GM12878 (cell line): ENCODE measurements at regions not wholly inside any gene's neighbourhood (a gene's known extent, or its start where the extent isn't known, plus 50 kb on each side); places are given as distances from the start of the nearest gene placed in this dataset.

ENCODE experiments used
- CHD2 ChIP-seq: IDR thresholded peaks from 2 replicates; pipeline ENCODE4 v1.6.1; 2011; ENCODE audit warnings: low read depth, low read length, improper control_type of control experiment, borderline replicate concordance
- DPF2 ChIP-seq: fragments of 450-650 bp; IDR thresholded peaks from 2 replicates; pipeline ENCODE4 v1.6.1; 2017; ENCODE audit warnings: mild to moderate bottlenecking
- EP300 ChIP-seq, 2 experiments: fragments of 150-350 bp in 1 of 2; IDR thresholded peaks; 2 replicates each; pipeline ENCODE4 v1.6.1; 2011 to 2012; ENCODE audit warnings: low read depth in 2 of 2, low read length in 2 of 2, borderline replicate concordance in 1 of 2, improper control_type of control experiment in 1 of 2, inconsistent platforms in 1 of 2; ENCODE audit not compliant: control insufficient read depth in 1 of 2
- ETV6 ChIP-seq, 2 experiments: fragments of 450-650 bp in 1 of 2; IDR thresholded peaks in 1 of 2; conservative IDR thresholded peaks in 1 of 2; 2 replicates each; pipeline ENCODE4 v1.6.1; 2014; ENCODE audit warnings: antibody characterized with exemption in 1 of 2, borderline replicate concordance in 1 of 2, low read depth in 1 of 2, mild to moderate bottlenecking in 1 of 2, moderate library complexity in 1 of 2
- EZH2 ChIP-seq: IDR thresholded peaks from 2 replicates; pipeline ENCODE4 v1.6.1; 2012; ENCODE audit warnings: low read depth, mild to moderate bottlenecking, control low read depth, inconsistent platforms, low read length, borderline replicate concordance; ENCODE audit not compliant: control insufficient read depth
- GABPA ChIP-seq: IDR thresholded peaks from 2 replicates; pipeline ENCODE4 v1.6.1; 2014; ENCODE audit warnings: antibody characterized with exemption, low read depth, mild to moderate bottlenecking, inconsistent platforms
- MEF2A ChIP-seq: IDR thresholded peaks from 2 replicates; pipeline ENCODE4 v1.6.1; 2011; ENCODE audit warnings: low read depth, mild to moderate bottlenecking, low read length, moderate library complexity; ENCODE audit not compliant: insufficient read depth
- MEF2B ChIP-seq: fragments of 450-650 bp; IDR thresholded peaks from 2 replicates; pipeline ENCODE4 v1.6.1; 2018; ENCODE audit warnings: mild to moderate bottlenecking, moderate library complexity; ENCODE audit not compliant: partially characterized antibody, poor library complexity, severe bottlenecking
- MYC ChIP-seq: IDR thresholded peaks from 2 replicates; pipeline ENCODE4 v1.6.1; 2011; ENCODE audit warnings: mild to moderate bottlenecking, low read length, moderate library complexity, inconsistent platforms; ENCODE audit not compliant: insufficient read depth, insufficient replicate concordance, insufficient read length, severe bottlenecking
- NFXL1 ChIP-seq: fragments of 450-650 bp; IDR thresholded peaks from 2 replicates; pipeline ENCODE4 v1.6.1; 2017; ENCODE audit warnings: antibody characterized with exemption, mild to moderate bottlenecking, borderline replicate concordance
- NFYA ChIP-seq: IDR thresholded peaks from 2 replicates; pipeline ENCODE4 v1.6.1; 2011; ENCODE audit warnings: low read depth, mild to moderate bottlenecking, low read length, improper control_type of control experiment, borderline replicate concordance
- NR2C1 ChIP-seq: fragments of 450-650 bp; IDR thresholded peaks from 2 replicates; pipeline ENCODE4 v1.6.1; 2017; ENCODE audit warnings: antibody characterized with exemption, mild to moderate bottlenecking, moderate library complexity
- POLR2AphosphoS5 ChIP-seq: IDR thresholded peaks from 2 replicates; pipeline ENCODE4 v1.6.1; 2011; ENCODE audit warnings: mild to moderate bottlenecking, low read length, inconsistent platforms
- REST ChIP-seq: IDR thresholded peaks from 2 replicates; pipeline ENCODE4 v1.6.1; 2012; ENCODE audit warnings: mild to moderate bottlenecking, low read depth, low read length
- SKIL ChIP-seq: fragments of 450-650 bp; IDR thresholded peaks from 2 replicates; pipeline ENCODE4 v1.6.1; 2017; ENCODE audit warnings: mild to moderate bottlenecking, low read depth, inconsistent platforms; ENCODE audit not compliant: poor library complexity, severe bottlenecking
- SP1 ChIP-seq: IDR thresholded peaks from one replicate; pipeline ENCODE4 v1.6.1; 2011; ENCODE audit warnings: low read depth, low read length
- SREBF1 ChIP-seq: IDR thresholded peaks from 2 replicates; pipeline ENCODE4 v1.6.1; 2012; ENCODE audit warnings: mild to moderate bottlenecking, low read length
- SREBF2 ChIP-seq: IDR thresholded peaks from 2 replicates; pipeline ENCODE4 v1.6.1; 2012; ENCODE audit warnings: mild to moderate bottlenecking, low read length
- TAF1 ChIP-seq: IDR thresholded peaks from 2 replicates; pipeline ENCODE4 v1.6.1; 2011; ENCODE audit warnings: mild to moderate bottlenecking, low read depth, low read length, borderline replicate concordance
- TARDBP ChIP-seq: IDR thresholded peaks from 2 replicates; pipeline ENCODE4 v1.6.1; 2016; ENCODE audit warnings: borderline replicate concordance
- USF1 ChIP-seq: IDR thresholded peaks from 2 replicates; pipeline ENCODE4 v1.6.1; 2011; ENCODE audit warnings: borderline replicate concordance, low read depth, mild to moderate bottlenecking, moderate library complexity, mixed read lengths, low read length; ENCODE audit not compliant: insufficient read depth; ENCODE audit errors: extremely low read length
- USF2 ChIP-seq: IDR thresholded peaks from 2 replicates; pipeline ENCODE4 v1.6.1; 2011; ENCODE audit warnings: low read depth, low read length, improper control_type of control experiment, borderline replicate concordance
- WRNIP1 ChIP-seq: IDR thresholded peaks from 2 replicates; pipeline ENCODE4 v1.6.1; 2011; ENCODE audit warnings: low read depth, low read length, improper control_type of control experiment, borderline replicate concordance

- TF ChIP-seq SKIL (peak; percentile 82), POLR2AphosphoS5 (no peak), USF2 (no peak), EZH2 (no peak), SP1 (no peak), NR2C1 (no peak), SREBF2 (no peak), MYC (no peak), WRNIP1 (no peak), GABPA (no peak), DPF2 (peak; percentile 94), NFYA (no peak), MEF2A (peak; percentile 71; the same call in 1 of the 2 replicates), TAF1 (no peak), EP300 (IDR thresholded peaks at IDR 0.05; ENCODE audit: borderline replicate concordance in 1 of 2, control insufficient read depth in 1 of 2, low read depth in 2 of 2, low read length in 2 of 2) (peak; percentile 82 to 92; a peak in 3 of 4 replicates), REST (no peak), SREBF1 (no peak), NFXL1 (no peak), CHD2 (0 out of 2 replicates have a peak, but pooled peaks have one; percentile 22), ETV6 (conservative IDR thresholded peaks at IDR 0.05 in 1 of 2, IDR thresholded peaks at IDR 0.05 in 1 of 2; ENCODE audit: borderline replicate concordance in 1 of 2, low read depth in 1 of 2) (peak in 1 of 2 experiments; percentile 77; a peak in 1 of 4 replicates), USF1 (no peak), MEF2B (peak; percentile 59), TARDBP (no peak)
Measured at GRCh38 chr4:112735474-112735951, 98.6 kb downstream of the LARP7 start (continued).
